ENCODE measurements at regions not wholly inside any gene's neighbourhood (a gene's known extent, or its start where the extent isn't known, plus 50 kb on each side); places are given as distances from the start of the nearest gene placed in this dataset.

- Histone ChIP-seq H3K27ac (no peak overlapping the region), H3K4me1 (replicated peaks in 1 of 2) (no peaks in the 10 kb centered on the region), H3K9me3 (replicated peaks in 1 of 3) (no peaks in the 10 kb centered on the region), H3K27me3 (no peaks in the 10 kb centered on the region), H3K4me3 (no peak overlapping the region), H3K36me3 (replicated peaks in 1 of 2) (no peaks in the 10 kb centered on the region)
- TF ChIP-seq, protein P1, sequence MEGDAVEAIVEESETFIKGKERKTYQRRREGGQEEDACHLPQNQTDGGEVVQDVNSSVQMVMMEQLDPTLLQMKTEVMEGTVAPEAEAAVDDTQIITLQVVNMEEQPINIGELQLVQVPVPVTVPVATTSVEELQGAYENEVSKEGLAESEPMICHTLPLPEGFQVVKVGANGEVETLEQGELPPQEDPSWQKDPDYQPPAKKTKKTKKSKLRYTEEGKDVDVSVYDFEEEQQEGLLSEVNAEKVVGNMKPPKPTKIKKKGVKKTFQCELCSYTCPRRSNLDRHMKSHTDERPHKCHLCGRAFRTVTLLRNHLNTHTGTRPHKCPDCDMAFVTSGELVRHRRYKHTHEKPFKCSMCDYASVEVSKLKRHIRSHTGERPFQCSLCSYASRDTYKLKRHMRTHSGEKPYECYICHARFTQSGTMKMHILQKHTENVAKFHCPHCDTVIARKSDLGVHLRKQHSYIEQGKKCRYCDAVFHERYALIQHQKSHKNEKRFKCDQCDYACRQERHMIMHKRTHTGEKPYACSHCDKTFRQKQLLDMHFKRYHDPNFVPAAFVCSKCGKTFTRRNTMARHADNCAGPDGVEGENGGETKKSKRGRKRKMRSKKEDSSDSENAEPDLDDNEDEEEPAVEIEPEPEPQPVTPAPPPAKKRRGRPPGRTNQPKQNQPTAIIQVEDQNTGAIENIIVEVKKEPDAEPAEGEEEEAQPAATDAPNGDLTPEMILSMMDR (IDR thresholded peaks at IDR 0.05), result no peak
- no peak for TF ChIP-seq POLR2A (IDR thresholded peaks at IDR 0.05)
- DNase-seq, result no peak
- 74 to 100% (median 91%) methylated on average over 1 of the region's 1 CpG for WGBS, 4 donors
- intact Hi-C loops (cut with DNase I), result no loop called here
Measured at GRCh38 chr4:24042094-24042493, 152.2 kb upstream of the PPARGC1A start.

DNA sequence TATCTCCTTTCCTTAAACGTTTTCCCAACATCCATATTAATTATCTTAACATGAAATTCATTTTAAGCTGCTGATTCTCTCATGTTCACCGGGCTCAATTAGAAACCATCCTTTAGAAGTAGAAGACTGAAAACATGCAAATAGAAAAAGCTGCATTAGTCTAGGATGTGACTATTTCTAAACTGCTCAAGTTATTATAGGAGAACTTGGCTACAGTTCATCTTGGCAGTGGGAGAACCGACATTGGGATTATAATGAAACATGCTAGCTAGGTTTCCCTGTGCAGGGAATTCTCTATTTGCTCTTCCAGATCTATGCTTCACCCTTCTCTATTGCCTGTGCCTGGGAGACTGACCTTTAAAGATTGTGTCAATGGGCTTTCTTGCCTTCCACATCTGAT is 151.0 kb upstream of the PPARGC1A start:
- 60 to 71% (median 66%) methylated on average over 3 of the region's 3 CpGs for WGBS, 4 donors
- H3K27me3 ChIP-seq, result no peaks in the 10 kb centered on the region
- intact Hi-C loops (cut with DNase I), result no loop called here
- DNase-seq, result no peak
- H3K4me1 ChIP-seq (replicated peaks in 1 of 2), result no peaks in the 10 kb centered on the region
- H3K4me3 ChIP-seq, result no peak overlapping the region
- no peak overlapping the region for H3K27ac ChIP-seq
- H3K36me3 ChIP-seq (replicated peaks in 1 of 2), result no peaks in the 10 kb centered on the region
- H3K9me3 ChIP-seq (replicated peaks in 1 of 3), result no peaks in the 10 kb centered on the region
- TF ChIP-seq, protein P1 (IDR thresholded peaks at IDR 0.05), result no peak
- TF ChIP-seq POLR2A (IDR thresholded peaks at IDR 0.05), result no peak

GRCh38 chr4:24033626-24034025 is 143.8 kb upstream of the PPARGC1A start:
- intact Hi-C loops (cut with DNase I), result no loop called here
- no peaks in the 10 kb centered on the region for H3K27me3 ChIP-seq
- no peaks in the 10 kb centered on the region for H3K9me3 ChIP-seq (replicated peaks in 1 of 3)
- no peak for DNase-seq
- 78 to 84% (median 80%) methylated on average over 5 of the region's 5 CpGs for WGBS, 4 donors
- TF ChIP-seq, protein P1 (IDR thresholded peaks at IDR 0.05), result no peak
- no peak for TF ChIP-seq POLR2A (IDR thresholded peaks at IDR 0.05)
- no peak overlapping the region for H3K27ac ChIP-seq
- no peaks in the 10 kb centered on the region for H3K4me1 ChIP-seq (replicated peaks in 1 of 2)
- H3K4me3 ChIP-seq, result no peak overlapping the region
- no peaks in the 10 kb centered on the region for H3K36me3 ChIP-seq (replicated peaks in 1 of 2)

DNA sequence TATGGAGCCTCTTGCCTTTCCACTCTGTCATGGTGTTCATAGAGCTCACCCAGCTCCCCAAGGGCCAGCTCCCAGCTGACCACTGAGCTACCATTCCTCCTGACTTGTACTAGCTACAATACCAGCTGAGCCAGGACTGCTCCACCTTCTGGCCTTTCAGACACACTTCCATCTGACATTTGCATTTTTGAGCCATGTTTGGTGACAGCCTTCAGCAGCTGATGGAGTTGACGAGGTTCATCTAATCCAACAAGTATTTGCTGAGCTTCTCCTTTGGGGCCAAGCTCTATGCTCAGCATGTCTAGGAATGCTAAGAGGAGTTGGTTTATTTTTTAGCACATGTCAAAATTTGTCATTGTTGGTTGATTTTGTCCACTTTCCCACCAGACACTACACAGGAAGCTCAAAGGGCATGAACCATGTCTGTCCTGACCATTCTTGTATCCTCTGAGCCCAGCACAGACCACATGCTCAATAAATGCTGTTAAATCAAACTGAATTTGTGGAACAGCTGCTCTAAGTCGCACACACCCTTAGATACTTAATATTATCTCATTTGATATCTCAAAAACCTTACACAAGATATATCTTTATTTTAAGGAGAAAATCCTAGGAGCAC is 142.6 kb upstream of the PPARGC1A start:
- H3K27me3 ChIP-seq, result no peaks in the 10 kb centered on the region
- H3K27ac ChIP-seq, result no peak overlapping the region
- 62 to 93% (median 73%) methylated on average over 1 to 2 of the region's 2 CpGs for WGBS, 4 donors
- DNase-seq, result peak in 5 of 7 donors; percentile 15 to 53 (median 23)
- no peaks in the 10 kb centered on the region for H3K9me3 ChIP-seq (replicated peaks in 1 of 3)
- no peaks in the 10 kb centered on the region for H3K36me3 ChIP-seq (replicated peaks in 1 of 2)
- intact Hi-C loops (cut with DNase I), result no loop called here
- H3K4me1 ChIP-seq (replicated peaks in 1 of 2), result no peaks in the 10 kb centered on the region
- H3K4me3 ChIP-seq, result no peak overlapping the region
- no peak for TF ChIP-seq POLR2A (IDR thresholded peaks at IDR 0.05)
- TF ChIP-seq, protein P1 (IDR thresholded peaks at IDR 0.05), result peak; percentile 19 to 43 (median 34)
